H1 (cell line): ENCODE measurements at regions not wholly inside any gene's neighbourhood (a gene's known extent, or its start where the extent isn't known, plus 50 kb on each side); places are given as distances from the start of the nearest gene placed in this dataset.

Source experiments
- BCL11A ChIP-seq, 2 experiments: IDR thresholded peaks; one replicate each; pipeline ENCODE4 v1.6.1; 2011; ENCODE audit warnings: low read depth in 2 of 2, low read length in 2 of 2, mild to moderate bottlenecking in 2 of 2
- CREB1 ChIP-seq: IDR thresholded peaks from 2 replicates; pipeline ENCODE4 v1.6.1; 2012; ENCODE audit warnings: inconsistent platforms
- CTCF ChIP-seq, 3 experiments: IDR thresholded peaks; 1 replicate in 2 of 3; 2 replicates in 1 of 3; pipeline versions ENCODE4 v1.5.1 to v1.6.1; 2011; ENCODE audit warnings: low read length in 3 of 3, mild to moderate bottlenecking in 3 of 3, inconsistent platforms in 2 of 3, low read depth in 1 of 3, moderate library complexity in 1 of 3; ENCODE audit not compliant: insufficient read depth in 1 of 3; ENCODE audit errors: control extremely low read depth in 1 of 3
- EGR1 ChIP-seq: IDR thresholded peaks from 2 replicates; pipeline ENCODE4 v1.6.1; 2011; ENCODE audit warnings: low read depth, low read length, borderline replicate concordance
- EZH2 ChIP-seq: fragments of 200-600 bp; sonication (generic); IDR thresholded peaks from 2 replicates; pipeline ENCODE4 v1.7.1; 2012; ENCODE audit warnings: low read depth, mild to moderate bottlenecking, moderate library complexity, low read length, inconsistent platforms; ENCODE audit not compliant: severe bottlenecking
- GTF2F1 ChIP-seq: IDR thresholded peaks from 2 replicates; pipeline ENCODE4 v1.6.1; 2012; ENCODE audit warnings: low read depth, low read length, improper control_type of control experiment, borderline replicate concordance
- JUN ChIP-seq: IDR thresholded peaks from 2 replicates; pipeline ENCODE4 v1.6.1; 2011; ENCODE audit warnings: low read depth, mild to moderate bottlenecking, improper control_type of control experiment, low read length
- POLR2A ChIP-seq, 2 experiments: IDR thresholded peaks; 1 replicate in 1 of 2; 2 replicates in 1 of 2; pipeline ENCODE4 v1.6.1; 2011; ENCODE audit warnings: low read depth in 2 of 2, low read length in 2 of 2, mild to moderate bottlenecking in 2 of 2; ENCODE audit errors: control extremely low read depth in 1 of 2
- RNF2 ChIP-seq: fragments of 200-900, 300-1000 bp; sonication (generic); IDR thresholded peaks from 2 replicates; pipeline ENCODE4 v1.7.1; 2016; ENCODE audit warnings: borderline replicate concordance, low read depth, mild to moderate bottlenecking, antibody characterized with exemption, low read length; ENCODE audit not compliant: poor library complexity, severe bottlenecking; ENCODE audit errors: missing control alignments
- SP1 ChIP-seq: IDR thresholded peaks from 2 replicates; pipeline ENCODE4 v1.6.1; 2011; ENCODE audit warnings: low read depth, low read length
- SP2 ChIP-seq: IDR thresholded peaks from 2 replicates; pipeline ENCODE4 v1.6.1; 2012; ENCODE audit warnings: mild to moderate bottlenecking, low read length, inconsistent platforms
- TCF12 ChIP-seq: IDR thresholded peaks from 2 replicates; pipeline ENCODE4 v1.6.1; 2011; ENCODE audit warnings: low read depth, mild to moderate bottlenecking, low read length
- USF2 ChIP-seq: IDR thresholded peaks from 2 replicates; pipeline ENCODE4 v1.6.1; 2011; ENCODE audit warnings: low read length, improper control_type of control experiment
- YY1 ChIP-seq: IDR thresholded peaks from 2 replicates; pipeline ENCODE4 v1.6.1; 2011; ENCODE audit warnings: low read depth, mild to moderate bottlenecking, low read length

GRCh38 chr11:30786256-30787110 is 200.3 kb upstream of the MPPED2 start:
- TF ChIP-seq POLR2A (IDR thresholded peaks at IDR 0.05; ENCODE audit: control extremely low read depth in 1 of 2, low read depth in 2 of 2, low read length in 2 of 2): no peak
- TF ChIP-seq BCL11A (IDR thresholded peaks at IDR 0.05; ENCODE audit: low read depth in 2 of 2, low read length in 2 of 2): no peak
- no peak for TF ChIP-seq EGR1
- no peak for TF ChIP-seq CTCF (IDR thresholded peaks at IDR 0.05; ENCODE audit: control extremely low read depth in 1 of 3, insufficient read depth in 1 of 3, low read depth in 1 of 3, low read length in 3 of 3)
- no peak for TF ChIP-seq EZH2
- TF ChIP-seq JUN: no peak
- no peak for TF ChIP-seq YY1
- no peak for TF ChIP-seq TCF12
- no peak for TF ChIP-seq SP1
- TF ChIP-seq GTF2F1: no peak
- no peak for TF ChIP-seq USF2
- no peak for TF ChIP-seq RNF2
- TF ChIP-seq CREB1: no peak
- no peak for TF ChIP-seq SP2
